ENCODE measurements at regions not wholly inside any gene's neighbourhood (a gene's known extent, or its start where the extent isn't known, plus 50 kb on each side); places are given as distances from the start of the nearest gene placed in this dataset.

DNA sequence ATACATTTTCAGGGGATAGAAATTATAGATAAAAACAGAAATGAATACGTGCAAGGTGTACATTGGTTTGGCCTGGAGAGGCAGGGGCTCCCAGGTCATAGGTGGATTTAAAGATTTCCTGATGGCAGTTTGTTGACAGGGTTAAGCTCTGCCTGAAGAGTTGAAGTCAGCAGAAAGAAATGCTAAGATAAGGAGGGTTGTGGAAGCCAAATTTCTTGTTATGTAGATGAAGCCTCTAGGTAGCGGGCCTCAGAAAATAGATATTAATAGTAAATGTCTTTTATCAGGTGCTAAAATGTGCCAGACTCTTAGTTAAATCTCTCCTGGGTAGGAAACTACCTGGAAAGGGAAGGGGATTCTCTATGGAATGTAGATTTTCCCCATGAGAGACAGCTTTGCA lies 188.8 kb downstream of the CDH26 start:
- DNase-seq (ENCODE audit: low read depth), result no peak
- H3K4me3 ChIP-seq (ENCODE audit: low read depth, low read length), result no peak overlapping the region
- TF ChIP-seq CTCF (IDR thresholded peaks at IDR 0.05; ENCODE audit: insufficient read depth, low read depth, low read length), result no peak

- no peak overlapping the region for H3K4me3 ChIP-seq (ENCODE audit: low read depth, low read length)
- TF ChIP-seq CTCF (IDR thresholded peaks at IDR 0.05; ENCODE audit: insufficient read depth, low read depth, low read length), result no peak
- DNase-seq (ENCODE audit: low read depth), result no peak
Measured at GRCh38 chr20:60148885-60149284, 190.7 kb downstream of the CDH26 start.

DNA sequence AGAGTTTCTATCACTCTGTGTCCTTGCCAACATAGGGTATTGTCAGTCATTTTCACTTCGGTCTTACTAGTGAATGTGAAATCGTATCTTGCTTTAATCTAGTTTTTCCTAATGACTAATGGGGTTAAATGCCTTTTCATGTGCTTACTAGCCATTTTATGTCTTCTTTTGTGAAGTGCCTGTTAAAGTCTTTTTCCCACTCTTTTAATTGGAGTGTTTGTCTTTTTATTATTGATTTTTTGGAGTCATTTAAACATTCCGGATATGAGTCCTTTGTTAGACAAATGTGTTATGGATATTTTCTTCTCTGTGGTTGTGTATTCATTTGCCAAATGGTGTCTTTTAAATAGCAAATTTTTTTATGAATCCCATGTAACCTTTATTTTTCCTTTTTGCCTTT lies 194.6 kb downstream of the CDH26 start:
- no peak for DNase-seq (ENCODE audit: low read depth)
- no peak overlapping the region for H3K4me3 ChIP-seq (ENCODE audit: low read depth, low read length)
- no peak for TF ChIP-seq CTCF (IDR thresholded peaks at IDR 0.05; ENCODE audit: insufficient read depth, low read depth, low read length)

DNA sequence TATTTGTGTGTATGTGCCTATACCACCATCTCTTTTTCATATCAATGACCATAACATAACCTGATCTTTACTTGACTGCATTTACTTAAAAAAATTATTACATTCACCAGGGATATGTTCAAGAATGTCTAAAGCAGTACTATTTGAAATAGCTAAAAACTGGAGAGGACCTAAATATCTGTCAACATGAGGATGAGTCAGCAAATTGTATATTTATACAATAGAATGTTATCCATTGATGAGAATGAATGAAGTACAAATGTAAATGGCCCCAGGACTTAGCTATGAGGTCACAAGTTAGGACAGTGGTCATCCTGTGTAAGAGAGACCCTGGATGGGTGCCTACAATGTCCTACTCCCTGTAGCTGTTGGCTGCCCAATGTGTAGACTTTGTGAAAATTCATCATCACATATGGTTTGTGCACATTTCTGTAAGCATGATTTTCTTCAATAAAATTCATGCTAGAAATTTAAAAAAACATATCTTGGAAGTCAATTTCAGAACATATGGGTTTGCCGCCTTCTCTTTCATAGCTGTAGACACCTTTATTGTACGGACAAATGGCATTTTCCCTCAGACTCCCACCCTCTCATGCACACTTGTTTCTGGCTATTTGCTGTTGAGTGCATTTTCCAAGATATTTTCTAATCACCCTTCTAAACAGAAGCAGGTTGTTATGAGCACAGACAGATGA lies 202.4 kb downstream of the CDH26 start:
- H3K4me3 ChIP-seq (ENCODE audit: low read depth, low read length), result no peak overlapping the region
- no peak for TF ChIP-seq CTCF (IDR thresholded peaks at IDR 0.05; ENCODE audit: insufficient read depth, low read depth, low read length)
- DNase-seq (ENCODE audit: low read depth), result no peak

GRCh38 chr20:60167812-60168211 lies 209.6 kb downstream of the CDH26 start:
- TF ChIP-seq CTCF (IDR thresholded peaks at IDR 0.05; ENCODE audit: insufficient read depth, low read depth, low read length), result no peak
- no peak for DNase-seq (ENCODE audit: low read depth)
- H3K4me3 ChIP-seq (ENCODE audit: low read depth, low read length), result no peak overlapping the region

GRCh38 chr20:60168963-60169362 lies 210.7 kb downstream of the CDH26 start:
- DNase-seq (ENCODE audit: low read depth), result no peak
- H3K4me3 ChIP-seq (ENCODE audit: low read depth, low read length), result no peak overlapping the region
- TF ChIP-seq CTCF (IDR thresholded peaks at IDR 0.05; ENCODE audit: insufficient read depth, low read depth, low read length), result no peak

DNA sequence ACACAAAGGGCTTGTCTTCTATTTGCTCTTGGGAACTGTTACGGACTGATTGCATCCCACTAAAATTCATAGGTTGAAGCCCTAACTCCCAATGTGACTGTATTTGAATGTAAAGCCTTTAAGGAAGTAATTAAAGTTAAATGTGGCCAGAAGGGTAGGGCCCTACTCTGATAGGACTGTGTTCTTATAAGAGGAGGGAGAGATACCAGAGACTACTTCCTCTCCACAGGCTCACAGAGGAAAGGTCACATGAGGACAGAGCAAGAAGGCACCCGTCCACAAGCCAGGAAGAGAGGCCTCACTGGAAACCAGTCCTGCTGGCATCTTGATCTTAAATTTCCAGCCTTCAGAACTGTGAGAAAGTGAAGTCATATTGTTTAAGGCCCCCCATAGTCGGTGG lies 211.9 kb downstream of the CDH26 start:
- no peak for TF ChIP-seq CTCF (IDR thresholded peaks at IDR 0.05; ENCODE audit: insufficient read depth, low read depth, low read length)
- no peak overlapping the region for H3K4me3 ChIP-seq (ENCODE audit: low read depth, low read length)
- DNase-seq (ENCODE audit: low read depth), result no peak
